ENCODE measurements at regions not wholly inside any gene's neighbourhood (a gene's known extent, or its start where the extent isn't known, plus 50 kb on each side); places are given as distances from the start of the nearest gene placed in this dataset.
A peak's percentile ranks its signal among the peaks of the same experiment; 100 is the strongest.

DNA sequence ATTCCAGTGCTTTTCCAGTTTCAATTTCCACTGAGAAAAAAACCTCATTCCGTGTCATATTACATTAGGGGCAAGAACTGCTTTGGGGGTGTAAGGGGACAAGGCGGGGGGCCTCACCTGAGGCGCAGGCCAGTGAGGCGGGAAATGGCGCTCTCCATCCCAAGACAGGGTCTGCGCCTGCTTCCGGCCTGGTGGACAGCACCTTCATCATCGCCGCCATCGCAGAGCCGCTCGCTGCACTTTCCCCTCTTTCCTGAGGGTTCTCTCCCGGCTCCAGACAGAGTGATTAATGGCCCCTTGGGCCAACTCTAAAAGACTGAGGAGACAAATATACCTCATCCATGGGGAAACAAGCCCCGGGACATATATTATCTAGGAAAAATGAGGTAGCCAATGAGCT is 270.0 kb upstream of the SOX4 start:
- Histone ChIP-seq H3K4me1 (ENCODE audit: control insufficient read depth, insufficient read depth, low read length) (no peaks in the 10 kb centered on the region), H3K9me3 (ENCODE audit: control insufficient read depth, insufficient read depth, low read depth, low read length) (no peaks in the 10 kb centered on the region), H3K36me3 (ENCODE audit: control insufficient read depth in 2 of 2, insufficient read depth in 1 of 2, low read length in 2 of 2) (no peaks in the 10 kb centered on the region), H3K4me3 (ENCODE audit: low read depth, low read length) (no peak overlapping the region), H3K27ac (ENCODE audit: extremely low read depth, low read depth, low read length) (no peak overlapping the region)
- ChIA-PET CTCF (no interaction called here), POLR2A (no interaction called here)
- no peak for TF ChIP-seq ZIC2 (tag by site-specific recombination; IDR thresholded peaks at IDR 0.05)
- TF ChIP-seq ZNF610 (tag by site-specific recombination; IDR thresholded peaks at IDR 0.05; ENCODE audit: borderline replicate concordance): no peak

- Histone ChIP-seq H3K27ac (ENCODE audit: extremely low read depth, low read depth, low read length) (no peak overlapping the region), H3K9me3 (ENCODE audit: control insufficient read depth, insufficient read depth, low read depth, low read length) (no peaks in the 10 kb centered on the region), H3K4me1 (ENCODE audit: control insufficient read depth, insufficient read depth, low read length) (no peaks in the 10 kb centered on the region), H3K36me3 (ENCODE audit: control insufficient read depth in 2 of 2, insufficient read depth in 1 of 2, low read length in 2 of 2) (no peaks in the 10 kb centered on the region), H3K4me3 (ENCODE audit: low read depth, low read length) (no peak overlapping the region)
- ChIA-PET POLR2A (no interaction called here), CTCF (interaction anchor here (0.6 to 0.8 kb wide), 3 partner anchors 11 to 652 kb away, joined by 3 to 6 read pairs (median 3); no protein-coding TSS in a partner anchor)
- TF ChIP-seq PRDM1 (tag by site-specific recombination; IDR thresholded peaks at IDR 0.05): peak; percentile 75
- TF ChIP-seq, protein P1, sequence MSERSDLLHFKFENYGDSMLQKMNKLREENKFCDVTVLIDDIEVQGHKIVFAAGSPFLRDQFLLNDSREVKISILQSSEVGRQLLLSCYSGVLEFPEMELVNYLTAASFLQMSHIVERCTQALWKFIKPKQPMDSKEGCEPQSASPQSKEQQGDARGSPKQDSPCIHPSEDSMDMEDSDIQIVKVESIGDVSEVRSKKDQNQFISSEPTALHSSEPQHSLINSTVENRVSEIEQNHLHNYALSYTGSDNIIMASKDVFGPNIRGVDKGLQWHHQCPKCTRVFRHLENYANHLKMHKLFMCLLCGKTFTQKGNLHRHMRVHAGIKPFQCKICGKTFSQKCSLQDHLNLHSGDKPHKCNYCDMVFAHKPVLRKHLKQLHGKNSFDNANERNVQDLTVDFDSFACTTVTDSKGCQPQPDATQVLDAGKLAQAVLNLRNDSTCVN (tag by site-specific recombination; optimal IDR thresholded peaks at IDR 0.05): no peak
- TF ChIP-seq ZBTB7A (tag by site-specific recombination; IDR thresholded peaks at IDR 0.05; ENCODE audit: low read depth): no peak
- TF ChIP-seq ZBTB10 (tag by site-specific recombination; IDR thresholded peaks at IDR 0.05): no peak
- 0 out of 2 replicates have a peak, but pooled peaks have one; percentile 33 for TF ChIP-seq ATF2 (tag by site-specific recombination; IDR thresholded peaks at IDR 0.05; ENCODE audit: low read depth)
- TF ChIP-seq ZNF416 (tag by site-specific recombination; IDR thresholded peaks at IDR 0.05): no peak
- no peak for TF ChIP-seq ZNF518A (tag by site-specific recombination; conservative IDR thresholded peaks at IDR 0.05; ENCODE audit: low read depth)
- no peak for TF ChIP-seq ZNF239 (tag by site-specific recombination; IDR thresholded peaks at IDR 0.05)
- peak; percentile 17; the same call in 1 of the 2 replicates for TF ChIP-seq ZNF16 (tag by site-specific recombination; IDR thresholded peaks at IDR 0.05; ENCODE audit: low read depth)
- TF ChIP-seq ZNF394 (tag by site-specific recombination; IDR thresholded peaks at IDR 0.05; ENCODE audit: borderline replicate concordance): no peak
- TF ChIP-seq ZNF623 (tag by site-specific recombination; IDR thresholded peaks at IDR 0.05): no peak
- no peak for TF ChIP-seq ZNF785 (tag by site-specific recombination; IDR thresholded peaks at IDR 0.05)
- TF ChIP-seq ZNF292 (tag by site-specific recombination; IDR thresholded peaks at IDR 0.05; ENCODE audit: borderline replicate concordance, low read depth): no peak
- TF ChIP-seq HOXC10 (CRISPR knock-in tag; IDR thresholded peaks at IDR 0.05): no peak
- TF ChIP-seq TCF7L2 (IDR thresholded peaks at IDR 0.05; ENCODE audit: borderline replicate concordance, low read depth, low read length): no peak
- TF ChIP-seq ZNF544 (tag by site-specific recombination; IDR thresholded peaks at IDR 0.05): no peak
- TF ChIP-seq KLF16 (tag by site-specific recombination; IDR thresholded peaks at IDR 0.05): no peak
- TF ChIP-seq YY2 (tag by site-specific recombination; IDR thresholded peaks at IDR 0.05): no peak
- TF ChIP-seq ZNF629 (tag by site-specific recombination; IDR thresholded peaks at IDR 0.05): peak; percentile 67
- TF ChIP-seq ZNF600 (tag by site-specific recombination; IDR thresholded peaks at IDR 0.05): peak; percentile 37; the same call in 1 of the 2 replicates
- TF ChIP-seq GLIS2 (tag by site-specific recombination; IDR thresholded peaks at IDR 0.05): no peak
- peak; percentile 48; the same call in 1 of the 2 replicates for TF ChIP-seq ZNF366 (tag by site-specific recombination; conservative IDR thresholded peaks at IDR 0.05)
- no peak for TF ChIP-seq OSR2 (tag by site-specific recombination; IDR thresholded peaks at IDR 0.05)
These were observed 268.2 kb upstream of the SOX4 start for GRCh38 chr6:21325201-21325856.
